ENCODE measurements at regions not wholly inside any gene's neighbourhood (a gene's known extent, or its start where the extent isn't known, plus 50 kb on each side); places are given as distances from the start of the nearest gene placed in this dataset.

DNA sequence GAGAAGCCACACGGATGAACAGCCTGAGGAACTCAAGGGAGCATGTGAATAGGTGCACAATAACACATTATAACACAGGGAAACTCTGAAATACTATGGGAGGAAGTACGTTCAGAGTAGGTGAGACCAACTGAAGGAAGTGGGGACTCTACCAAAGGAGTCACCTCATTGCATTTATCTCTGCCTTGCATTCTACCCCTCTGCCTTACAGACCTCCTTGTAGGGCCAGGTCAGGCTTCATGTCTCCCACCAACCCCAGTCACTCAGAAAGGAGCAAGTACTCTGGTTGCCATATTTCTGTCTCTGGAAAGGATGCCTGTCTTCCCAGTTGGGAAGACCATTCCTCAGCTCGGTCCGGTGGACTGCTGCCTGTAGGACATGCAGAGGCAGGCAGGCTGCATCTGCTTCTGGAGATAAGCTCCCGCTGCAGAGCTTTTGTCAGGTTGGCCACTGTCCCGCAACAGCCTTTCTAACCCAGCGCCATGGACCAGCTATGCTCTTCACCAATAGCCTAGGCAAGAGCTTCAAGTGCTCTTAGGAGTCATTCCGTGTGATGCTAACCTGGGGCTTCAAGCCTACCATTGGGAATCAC, 51.6 kb upstream of the ASIP start:
- Mint-ChIP-seq H3K27ac (no peak overlapping the region), H3K27me3 (peaks cover 42% of the 10 kb centered on the region), H3K4me3 (no peak overlapping the region), H3K9me3 (ENCODE audit: insufficient read depth) (no peaks in the 10 kb centered on the region), H3K4me1 (peaks cover 5% of the 10 kb centered on the region)
- intact Hi-C loops (cut with micrococcal nuclease), result loop anchor here (5.0 kb wide), 1 partner anchor 578 kb away; no protein-coding TSS in a partner anchor
- 92% methylated on average over 6 of the region's 8 CpGs for WGBS (ENCODE audit: insufficient coverage)
- H3K27me3 ChIP-seq (replicated peaks in 1 of 4; ENCODE audit: control extremely low read depth in 1 of 4, control insufficient read depth in 3 of 4, insufficient read depth in 4 of 4, low read length in 3 of 4), result peaks cover 0 to 7% (median 0%) of the 10 kb centered on the region in 4 experiments
- no peak for DNase-seq
- no peak overlapping the region for H3K27ac ChIP-seq (ENCODE audit: low read length in 2 of 2)
- no peaks in the 10 kb centered on the region for H4K20me1 ChIP-seq (ENCODE audit: control insufficient read depth, insufficient read depth, low read length, poor library complexity, severe bottlenecking)
- H3K36me3 ChIP-seq (replicated peaks in 1 of 2; ENCODE audit: control extremely low read depth in 1 of 2, control insufficient read depth in 1 of 2, extremely low read depth in 1 of 2, insufficient read depth in 2 of 2, low read length in 1 of 2), result no peaks in the 10 kb centered on the region
- H3K9ac ChIP-seq (ENCODE audit: low read length), result no peak overlapping the region
- CTCF ChIA-PET, result interaction anchor here (1.6 to 2.4 kb wide), 3 partner anchors 26 to 123 kb away, joined by 4 to 21 read pairs (median 7); no protein-coding TSS in a partner anchor
- H3K9me3 ChIP-seq (ENCODE audit: control extremely low read depth in 1 of 3, control insufficient read depth in 2 of 3, insufficient read depth in 1 of 3, low read length in 2 of 3), result no peaks in the 10 kb centered on the region
- no peak overlapping the region for H3K4me3 ChIP-seq (ENCODE audit: control extremely low read depth in 1 of 5, extremely low read depth in 1 of 5, insufficient read depth in 1 of 5, low read depth in 2 of 5, low read length in 4 of 5)
- TF ChIP-seq EZH2 (IDR thresholded peaks at IDR 0.05; ENCODE audit: borderline replicate concordance, insufficient read depth, low read depth, low read length, poor library complexity, severe bottlenecking), result no peak
- no peak for TF ChIP-seq CTCF (IDR thresholded peaks at IDR 0.05)
- H3K4me2 ChIP-seq (replicated peaks; ENCODE audit: low read depth, low read length, poor library complexity, severe bottlenecking), result no peak overlapping the region
- H3K79me2 ChIP-seq (ENCODE audit: control insufficient read depth, insufficient read depth, low read length), result no peaks in the 10 kb centered on the region
- no peak for ATAC-seq (ENCODE audit: low read depth)
- POLR2A ChIA-PET, result no interaction called here
- H2AFZ ChIP-seq (ENCODE audit: insufficient read depth, low read depth, low read length, poor library complexity, severe bottlenecking), result no peak overlapping the region
- H3K4me1 ChIP-seq (ENCODE audit: control insufficient read depth in 2 of 2, insufficient read depth in 2 of 2, low read length in 2 of 2), result no peaks in the 10 kb centered on the region

- no peak overlapping the region for H3K4me3 Mint-ChIP-seq
- Histone ChIP-seq H3K36me3 (replicated peaks in 1 of 2; ENCODE audit: control extremely low read depth in 1 of 2, control insufficient read depth in 1 of 2, extremely low read depth in 1 of 2, insufficient read depth in 2 of 2, low read length in 1 of 2) (no peaks in the 10 kb centered on the region), H3K27me3 (replicated peaks in 1 of 4; ENCODE audit: control extremely low read depth in 1 of 4, control insufficient read depth in 3 of 4, insufficient read depth in 4 of 4, low read length in 3 of 4) (peaks cover 0 to 7% (median 0%) of the 10 kb centered on the region in 4 experiments), H3K4me3 (ENCODE audit: control extremely low read depth in 1 of 5, extremely low read depth in 1 of 5, insufficient read depth in 1 of 5, low read depth in 2 of 5, low read length in 4 of 5) (no peak overlapping the region), H2AFZ (ENCODE audit: insufficient read depth, low read depth, low read length, poor library complexity, severe bottlenecking) (no peak overlapping the region), H3K4me2 (replicated peaks; ENCODE audit: low read depth, low read length, poor library complexity, severe bottlenecking) (no peak overlapping the region), H3K27ac (ENCODE audit: low read length in 2 of 2) (no peak overlapping the region), H3K4me1 (ENCODE audit: control insufficient read depth in 2 of 2, insufficient read depth in 2 of 2, low read length in 2 of 2) (no peaks in the 10 kb centered on the region), H3K9ac (ENCODE audit: low read length) (no peak overlapping the region), H3K79me2 (ENCODE audit: control insufficient read depth, insufficient read depth, low read length) (no peaks in the 10 kb centered on the region), H4K20me1 (ENCODE audit: control insufficient read depth, insufficient read depth, low read length, poor library complexity, severe bottlenecking) (no peaks in the 10 kb centered on the region), H3K9me3 (ENCODE audit: control extremely low read depth in 1 of 3, control insufficient read depth in 2 of 3, insufficient read depth in 1 of 3, low read length in 2 of 3) (no peaks in the 10 kb centered on the region)
- intact Hi-C loops (cut with micrococcal nuclease), result loop anchor here (5.0 kb wide), 1 partner anchor 577 kb away; no protein-coding TSS in a partner anchor
- WGBS (ENCODE audit: insufficient coverage), result 54% methylated on average over 2 of the region's 3 CpGs
- H3K9me3 Mint-ChIP-seq (ENCODE audit: insufficient read depth), result no peaks in the 10 kb centered on the region
- ATAC-seq (ENCODE audit: low read depth) (no peak), DNase-seq (no peak)
- peaks cover 5% of the 10 kb centered on the region for H3K4me1 Mint-ChIP-seq
- H3K27ac Mint-ChIP-seq, result no peak overlapping the region
- ChIA-PET POLR2A (no interaction called here), CTCF (interaction anchor here (0.5 to 2.4 kb wide), 10 partner anchors 26 to 579 kb away, joined by 3 to 21 read pairs (median 4); partner anchors contain the start of gene DYNLRB1)
- peaks cover 44% of the 10 kb centered on the region for H3K27me3 Mint-ChIP-seq
- TF ChIP-seq EZH2 (IDR thresholded peaks at IDR 0.05; ENCODE audit: borderline replicate concordance, insufficient read depth, low read depth, low read length, poor library complexity, severe bottlenecking) (no peak), CTCF (IDR thresholded peaks at IDR 0.05) (no peak)
Measured at GRCh38 chr20:34190262-34190661, 51.0 kb upstream of the ASIP start.

Data from B cell (primary cell).